ENCODE measurements at regions not wholly inside any gene's neighbourhood (a gene's known extent, or its start where the extent isn't known, plus 50 kb on each side); places are given as distances from the start of the nearest gene placed in this dataset.

- peak; percentile 26 to 46; a peak in 3 of 4 replicates for TF ChIP-seq RAD21 (IDR thresholded peaks at IDR 0.05 in 1 of 2, conservative IDR thresholded peaks at IDR 0.05 in 1 of 2; ENCODE audit: low read depth in 2 of 2, low read length in 2 of 2)
- TF ChIP-seq MAFK (IDR thresholded peaks at IDR 0.05; ENCODE audit: low read depth, low read length): peak; percentile 43; the same call in 1 of the 2 replicates
- TF ChIP-seq POLR2AphosphoS5 (IDR thresholded peaks at IDR 0.05; ENCODE audit: low read depth, low read length): no peak
- TF ChIP-seq CTCF (IDR thresholded peaks at IDR 0.05; ENCODE audit: control extremely low read depth in 1 of 3, insufficient read depth in 1 of 3, low read depth in 1 of 3, low read length in 3 of 3): peak in 2 of 3 experiments; percentile 6 to 33; a peak in 2 of 4 replicates
- no peak overlapping the region for H3K23ac ChIP-seq (ENCODE audit: insufficient read length)
- no peak overlapping the region for H2BK120ac ChIP-seq (replicated peaks; ENCODE audit: low read depth, low read length)
- no peak overlapping the region for H2AK5ac ChIP-seq (ENCODE audit: low read depth, low read length)
- H4K20me1 ChIP-seq (replicated peaks in 1 of 2; ENCODE audit: control insufficient read depth in 1 of 2, insufficient read depth in 2 of 2, low read length in 2 of 2): no peaks in the 10 kb centered on the region
- no peak overlapping the region for H3K18ac ChIP-seq (ENCODE audit: extremely low read depth, low read length)
- DNase-seq (ENCODE audit: low read depth in 1 of 2, low spot score in 2 of 2) (no peak), FAIRE-seq (no peak)
- H3K27me3 ChIP-seq (replicated peaks in 1 of 4; ENCODE audit: control insufficient read depth in 3 of 4, extremely low read depth in 1 of 4, insufficient read depth in 3 of 4, low read length in 3 of 4): no peaks in the 10 kb centered on the region
- no peak overlapping the region for H4K5ac ChIP-seq (ENCODE audit: insufficient read length, low read depth, low read length)
- no peak overlapping the region for H4K8ac ChIP-seq (ENCODE audit: extremely low read depth, insufficient read depth, low read length)
- no peak overlapping the region for H3K56ac ChIP-seq (replicated peaks; ENCODE audit: insufficient read length, low read depth, low read length)
- H3K14ac ChIP-seq (ENCODE audit: insufficient read length): no peak overlapping the region
- no peaks in the 10 kb centered on the region; the same call in 1 of the 2 replicates for H3K23me2 ChIP-seq (ENCODE audit: low read depth, low read length)
- no peak overlapping the region for H3K9ac ChIP-seq (replicated peaks in 1 of 4; ENCODE audit: extremely low read depth in 1 of 4, low read depth in 3 of 4, low read length in 3 of 4)
- ChIA-PET POLR2A (ENCODE audit: partially characterized antibody) (no interaction called here), CTCF (ENCODE audit: partially characterized antibody) (interaction anchor here (0.6 to 2.0 kb wide), 6 partner anchors 11 to 1844 kb away, joined by 3 to 7 read pairs (median 4); no protein-coding TSS in a partner anchor)
- no peaks in the 10 kb centered on the region for H3K36me3 ChIP-seq (ENCODE audit: control insufficient read depth in 2 of 4, insufficient read depth in 4 of 4, low read length in 3 of 4)
- H2BK15ac ChIP-seq (ENCODE audit: low read length): no peak overlapping the region
- no peak overlapping the region for H2BK5ac ChIP-seq (ENCODE audit: low read depth, low read length)
- H4K91ac ChIP-seq (replicated peaks; ENCODE audit: insufficient read length, low read length): no peak overlapping the region
- H3K4me1 ChIP-seq (replicated peaks in 1 of 4; ENCODE audit: control insufficient read depth in 3 of 4, insufficient read depth in 4 of 4, low read length in 3 of 4): peaks cover 0 to 4% (median 1%) of the 10 kb centered on the region in 4 experiments; a peak in 2 of 7 replicates
- 72% methylated on average over 3 of the region's 3 CpGs; no CpG with 5 or more reads in 1 of the 2 experiments for WGBS, 2 experiments (ENCODE audit: extremely low coverage in 1 of 2, insufficient coverage in 1 of 2, insufficient read length in 1 of 2, insufficient replicate concordance in 2 of 2, low coverage in 1 of 2, low lambda C conversion rate in 2 of 2, missing lambda C conversion rate in 1 of 2)
- H2AFZ ChIP-seq (ENCODE audit: low read length): 0 out of 2 replicates have a peak overlapping the region, but pooled peaks have one; percentile 37
- H2BK12ac ChIP-seq (ENCODE audit: low read depth, low read length): no peak overlapping the region
- H3K4me2 ChIP-seq (ENCODE audit: insufficient read depth in 1 of 2, low read depth in 2 of 2, low read length in 2 of 2): no peak overlapping the region
- no peak overlapping the region for H3K27ac ChIP-seq (ENCODE audit: low read depth, low read length)
- no peak overlapping the region for H3K4me3 ChIP-seq (ENCODE audit: extremely low read depth in 1 of 4, insufficient read depth in 2 of 4, low read depth in 3 of 4, low read length in 4 of 4)
- no peaks in the 10 kb centered on the region for H3K79me1 ChIP-seq (ENCODE audit: low read depth, low read length)
- no peaks in the 10 kb centered on the region for H3K79me2 ChIP-seq (ENCODE audit: control insufficient read depth in 1 of 2, insufficient read depth in 2 of 2, low read length in 2 of 2)
- no peak overlapping the region for H3K4ac ChIP-seq (replicated peaks; ENCODE audit: insufficient read length, low read depth, low read length)
- H3K9me3 ChIP-seq (ENCODE audit: insufficient read depth in 2 of 2, low read depth in 1 of 2, low read length in 1 of 2): no peaks in the 10 kb centered on the region; a peak in 1 of 4 replicates
- no peak overlapping the region for H2BK20ac ChIP-seq (ENCODE audit: low read length)
Measured at GRCh38 chr3:67245545-67245944, 247.4 kb downstream of the KBTBD8 start.

Data from H1 (cell line).